ENCODE measurements at regions not wholly inside any gene's neighbourhood (a gene's known extent, or its start where the extent isn't known, plus 50 kb on each side); places are given as distances from the start of the nearest gene placed in this dataset.

GRCh38 chr20:20938131-20938530 lies 168.0 kb downstream of the LINC00237 start:
- Histone ChIP-seq H3K9ac (ENCODE audit: insufficient read depth in 1 of 2, low read depth in 2 of 2, low read length in 2 of 2) (no peak overlapping the region), H3K9me1 (ENCODE audit: control insufficient read depth, insufficient read depth, low read length) (no peaks in the 10 kb centered on the region), H4K20me1 (replicated peaks; ENCODE audit: control insufficient read depth, insufficient read depth, low read length) (no peaks in the 10 kb centered on the region), H3K4me3 (no peak overlapping the region), H2AFZ (ENCODE audit: low read depth, low read length) (no peak overlapping the region), H3K4me2 (ENCODE audit: insufficient read depth, low read length) (no peak overlapping the region), H3K79me2 (ENCODE audit: control insufficient read depth, insufficient read depth, low read length) (no peaks in the 10 kb centered on the region), H3K4me1 (replicated peaks in 1 of 2; ENCODE audit: control insufficient read depth in 2 of 2, insufficient read depth in 2 of 2, low read length in 2 of 2) (no peaks in the 10 kb centered on the region), H3K9me3 (replicated peaks; ENCODE audit: control insufficient read depth, insufficient read depth, low read depth, low read length) (no peaks in the 10 kb centered on the region), H3K36me3 (ENCODE audit: control insufficient read depth, insufficient read depth, low read length) (no peaks in the 10 kb centered on the region), H3K27ac (ENCODE audit: extremely low read depth, low read depth, low read length) (no peak overlapping the region), H3K27me3 (ENCODE audit: control insufficient read depth in 2 of 2, insufficient read depth in 2 of 2, low read length in 2 of 2) (peaks cover 4% of the 10 kb centered on the region in 2 experiments; a peak in 3 of 5 replicates)
- ATAC-seq (no peak), DNase-seq (ENCODE audit: extremely low read depth in 1 of 4, low spot score in 3 of 4) (no peak), FAIRE-seq (no peak)
- 0% methylated on average over 5 of the region's 7 CpGs for WGBS (ENCODE audit: insufficient coverage, low coverage, missing lambda C conversion rate)
- TF ChIP-seq ZNF184 (CRISPR knock-in tag; IDR thresholded peaks at IDR 0.05), result no peak
- no peak for TF ChIP-seq RHOXF2B (CRISPR knock-in tag; conservative IDR thresholded peaks at IDR 0.05)
- TF ChIP-seq, protein P1, sequence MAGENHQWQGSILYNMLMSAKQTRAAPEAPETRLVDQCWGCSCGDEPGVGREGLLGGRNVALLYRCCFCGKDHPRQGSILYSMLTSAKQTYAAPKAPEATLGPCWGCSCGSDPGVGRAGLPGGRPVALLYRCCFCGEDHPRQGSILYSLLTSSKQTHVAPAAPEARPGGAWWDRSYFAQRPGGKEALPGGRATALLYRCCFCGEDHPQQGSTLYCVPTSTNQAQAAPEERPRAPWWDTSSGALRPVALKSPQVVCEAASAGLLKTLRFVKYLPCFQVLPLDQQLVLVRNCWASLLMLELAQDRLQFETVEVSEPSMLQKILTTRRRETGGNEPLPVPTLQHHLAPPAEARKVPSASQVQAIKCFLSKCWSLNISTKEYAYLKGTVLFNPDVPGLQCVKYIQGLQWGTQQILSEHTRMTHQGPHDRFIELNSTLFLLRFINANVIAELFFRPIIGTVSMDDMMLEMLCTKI (IDR thresholded peaks at IDR 0.05; ENCODE audit: partially characterized antibody), result no peak
- TF ChIP-seq ZNF668 (CRISPR knock-in tag; IDR thresholded peaks at IDR 0.05), result no peak
- no peak for TF ChIP-seq RBM17 (IDR thresholded peaks at IDR 0.05; ENCODE audit: borderline replicate concordance, low read depth, low read length)
- no peak for TF ChIP-seq ZNF280A (IDR thresholded peaks at IDR 0.05; ENCODE audit: low read depth, partially characterized antibody)
- no peak for TF ChIP-seq THAP12 (CRISPR knock-in tag; IDR thresholded peaks at IDR 0.05)
- no peak for TF ChIP-seq ETV5 (CRISPR knock-in tag; IDR thresholded peaks at IDR 0.05; ENCODE audit: low read depth)
- in situ Hi-C loops (cut with MboI) (no loop called here), intact Hi-C loops (cut with micrococcal nuclease) (no loop called here)
- no TSS peak for BruUV-seq (replicated peaks)
- ChIA-PET CTCF (ENCODE audit: low intra/inter-chr PET ratio) (no interaction called here), POLR2A (no interaction called here)

All from K562 (cell line).